ENCODE measurements at regions not wholly inside any gene's neighbourhood (a gene's known extent, or its start where the extent isn't known, plus 50 kb on each side); places are given as distances from the start of the nearest gene placed in this dataset.

- H3K9me3 ChIP-seq (ENCODE audit: control insufficient read depth in 4 of 4, low read length in 3 of 4), result no peaks in the 10 kb centered on the region
- no peak overlapping the region for H3K4me3 ChIP-seq (ENCODE audit: low read depth in 1 of 3, low read length in 3 of 3)
- no peak overlapping the region for H3K27ac ChIP-seq (ENCODE audit: low read depth in 1 of 2, low read length in 2 of 2)
- TF ChIP-seq JUND (IDR thresholded peaks at IDR 0.05) (no peak), CTCF (IDR thresholded peaks at IDR 0.05; ENCODE audit: low read depth, low read length, missing input control) (no peak), FOXA2 (IDR thresholded peaks at IDR 0.05) (no peak), GABPA (IDR thresholded peaks at IDR 0.05 in 1 of 2, conservative IDR thresholded peaks at IDR 0.05 in 1 of 2) (no peak), ZBTB33 (IDR thresholded peaks at IDR 0.05) (no peak), FOXA1 (IDR thresholded peaks at IDR 0.05) (no peak), SP1 (IDR thresholded peaks at IDR 0.05) (no peak), YY1 (IDR thresholded peaks at IDR 0.05) (no peak), TAF1 (conservative IDR thresholded peaks at IDR 0.05) (no peak), REST (IDR thresholded peaks at IDR 0.05) (no peak), RAD21 (IDR thresholded peaks at IDR 0.05) (no peak), NR2F2 (IDR thresholded peaks at IDR 0.05) (no peak), HNF4G (IDR thresholded peaks at IDR 0.05) (no peak), ATF3 (IDR thresholded peaks at IDR 0.05) (no peak), MAX (IDR thresholded peaks at IDR 0.05) (no peak), EGR1 (IDR thresholded peaks at IDR 0.05; ENCODE audit: low read depth in 2 of 2) (no peak), RXRA (IDR thresholded peaks at IDR 0.05) (no peak), HNF4A (conservative IDR thresholded peaks at IDR 0.05) (no peak)
- H3K9ac ChIP-seq (ENCODE audit: low read depth in 1 of 2, low read length in 2 of 2), result no peak overlapping the region
- no peaks in the 10 kb centered on the region for H3K4me1 ChIP-seq (ENCODE audit: control insufficient read depth in 4 of 4, insufficient read depth in 4 of 4, low read length in 3 of 4)
- 50% methylated on average over 5 of the region's 5 CpGs for WGBS
- H3K27me3 ChIP-seq (ENCODE audit: control insufficient read depth in 4 of 4, insufficient read depth in 4 of 4, low read length in 3 of 4), result no peaks in the 10 kb centered on the region
- H3K36me3 ChIP-seq (ENCODE audit: control insufficient read depth in 4 of 4, insufficient read depth in 3 of 4, low read depth in 1 of 4, low read length in 3 of 4), result no peaks in the 10 kb centered on the region
- DNase-seq (ENCODE audit: low spot score), result no peak
These were observed 273.8 kb upstream of the CLNK start for GRCh38 chr4:10958226-10958856.

All from liver (tissue), 8 donors.